B cell (primary cell): ENCODE measurements at regions not wholly inside any gene's neighbourhood (a gene's known extent, or its start where the extent isn't known, plus 50 kb on each side); places are given as distances from the start of the nearest gene placed in this dataset.
"Not testable (repeated sequence)": the region's sequence is repeated elsewhere in the genome, so short reads cannot be mapped to it uniquely, and the experiment has no call there.

Experiments
- ATAC-seq: fragments of 200-7000 bp; cut with Tn5 transposase; one replicate; pipeline ENCODE4 v1.10.0; 2021; ENCODE audit warnings: low read depth, mild to moderate bottlenecking, moderate number of reproducible peaks, moderate library complexity
- CTCF ChIA-PET: fragments of 350-600 bp; sonication (Branson Sonifier 250); formaldehyde crosslinking; loops from one replicate; lab custom pipeline; 2021; ENCODE audit warnings: antibody characterized with exemption, inconsistent platforms; lab: Charles Lee
- POLR2A ChIA-PET: fragments of 350-600 bp; sonication (Branson Sonifier 250); formaldehyde crosslinking; loops from one replicate; lab custom pipeline; 2021; ENCODE audit warnings: antibody characterized with exemption; lab: Charles Lee
- DNase-seq: peaks from one replicate; pipeline ENCODE4 v3.0.0; 2013
- H2AFZ ChIP-seq: 2 replicates; pipeline ENCODE4 v1.6.1; 2012; ENCODE audit warnings: mild to moderate bottlenecking, low read depth, low read length; ENCODE audit not compliant: insufficient read depth, poor library complexity, severe bottlenecking
- H3K27ac ChIP-seq, 2 donors: 1 replicate in 1 of 2; 2 replicates in 1 of 2; pipeline ENCODE4 v1.5.1; 2012 to 2013; ENCODE audit warnings: low read length in 2 of 2, mild to moderate bottlenecking in 2 of 2, moderate library complexity in 1 of 2
- H3K27me3 ChIP-seq, 4 experiments: fragments of 200-600 bp in 1 of 4; sonication (generic) in 1 of 4; replicated peaks in 1 of 4; 1 replicate in 2 of 4; 2 replicates in 2 of 4; pipeline versions ENCODE4 v1.6.1 to v1.7.0; 2013 to 2016; ENCODE audit warnings: low read length in 3 of 4, mild to moderate bottlenecking in 2 of 4, mixed read lengths in 1 of 4, moderate library complexity in 1 of 4; ENCODE audit not compliant: insufficient read depth in 4 of 4, control insufficient read depth in 3 of 4; ENCODE audit errors: control extremely low read depth in 1 of 4
- H3K36me3 ChIP-seq, 2 experiments: replicated peaks in 1 of 2; 1 replicate in 1 of 2; 2 replicates in 1 of 2; pipeline versions ENCODE4 v1.6.1 to v1.7.1; 2013; ENCODE audit warnings: low read length in 1 of 2; ENCODE audit not compliant: insufficient read depth in 2 of 2, control insufficient read depth in 1 of 2; ENCODE audit errors: control extremely low read depth in 1 of 2, extremely low read depth in 1 of 2
- H3K4me1 ChIP-seq, 2 donors: fragments of 200-600 bp in 1 of 2; sonication (generic) in 1 of 2; 1 replicate in 1 of 2; 2 replicates in 1 of 2; pipeline versions ENCODE4 v1.5.1 to v1.6.1; 2013 to 2017; ENCODE audit warnings: low read length in 2 of 2; ENCODE audit not compliant: control insufficient read depth in 2 of 2, insufficient read depth in 2 of 2
- H3K4me2 ChIP-seq: replicated peaks from 2 replicates; pipeline ENCODE3; 2012; ENCODE audit warnings: mild to moderate bottlenecking, low read depth, low read length; ENCODE audit not compliant: poor library complexity, severe bottlenecking
- H3K4me3 ChIP-seq, 5 experiments: fragments of 200-600 bp in 1 of 5; sonication (generic) in 1 of 5; 1 replicate in 3 of 5; 2 replicates in 2 of 5; pipeline versions ENCODE4 v1.5.1 to v1.7.0; 2011 to 2016; ENCODE audit warnings: low read length in 4 of 5, mild to moderate bottlenecking in 4 of 5, low read depth in 2 of 5, control low read depth in 1 of 5, moderate library complexity in 1 of 5; ENCODE audit not compliant: insufficient read depth in 1 of 5; ENCODE audit errors: control extremely low read depth in 1 of 5, extremely low read depth in 1 of 5
- H3K79me2 ChIP-seq: fragments of 200-600 bp; sonication (generic); one replicate; pipeline ENCODE4 v1.6.0; 2016; ENCODE audit warnings: low read length; ENCODE audit not compliant: control insufficient read depth, insufficient read depth
- H3K9ac ChIP-seq: fragments of 200-600 bp; sonication (generic); 2 replicates; pipeline ENCODE4 v1.6.1; 2017; ENCODE audit warnings: mild to moderate bottlenecking, low read length, moderate library complexity
- H3K9me3 ChIP-seq, 3 donors: one replicate each; pipeline versions ENCODE4 v1.6.1 to v1.7.1; 2013; ENCODE audit warnings: low read length in 2 of 3; ENCODE audit not compliant: control insufficient read depth in 2 of 3, insufficient read depth in 1 of 3; ENCODE audit errors: control extremely low read depth in 1 of 3
- H4K20me1 ChIP-seq: 2 replicates; pipeline ENCODE4 v1.6.0; 2012; ENCODE audit warnings: mild to moderate bottlenecking, low read length; ENCODE audit not compliant: insufficient read depth, control insufficient read depth, poor library complexity, severe bottlenecking
- H3K27ac Mint-ChIP-seq: one replicate; pipeline ENCODE4 v1.8.0; 2021; ENCODE audit warnings: mixed read lengths
- H3K27me3 Mint-ChIP-seq: one replicate; pipeline ENCODE4 v1.8.0; 2021; ENCODE audit warnings: mixed read lengths
- H3K4me1 Mint-ChIP-seq: one replicate; pipeline ENCODE4 v1.8.0; 2021; ENCODE audit warnings: mixed read lengths
- H3K4me3 Mint-ChIP-seq: one replicate; pipeline ENCODE4 v1.8.0; 2021; ENCODE audit warnings: mixed read lengths
- H3K9me3 Mint-ChIP-seq: one replicate; pipeline ENCODE4 v1.8.0; 2022; ENCODE audit warnings: mixed read lengths; ENCODE audit not compliant: insufficient read depth
- EZH2 ChIP-seq: IDR thresholded peaks from 2 replicates; pipeline ENCODE4 v1.6.1; 2012; ENCODE audit warnings: borderline replicate concordance, low read depth, mild to moderate bottlenecking, moderate library complexity, low read length; ENCODE audit not compliant: insufficient read depth, poor library complexity, severe bottlenecking
- WGBS: methylation state at CpG from one replicate; pipeline ENCODE4 v1.1.5; 2013; ENCODE audit warnings: missing lambda C conversion rate; ENCODE audit not compliant: insufficient coverage; 5-methylcytosine and 5-hydroxymethylcytosine counted together
- intact Hi-C: fragments of 100-400 bp; cut with micrococcal nuclease; formaldehyde crosslinking; loops from one replicate; pipeline ENCODE4 v1.10.0; 2022
- TF ChIP-seq, protein P1 (sequence below): fragments of 200-600 bp; IDR thresholded peaks from one replicate; pipeline ENCODE4 v1.8.0; 2022; ENCODE audit warnings: antibody characterized with exemption, mild to moderate bottlenecking

DNA sequence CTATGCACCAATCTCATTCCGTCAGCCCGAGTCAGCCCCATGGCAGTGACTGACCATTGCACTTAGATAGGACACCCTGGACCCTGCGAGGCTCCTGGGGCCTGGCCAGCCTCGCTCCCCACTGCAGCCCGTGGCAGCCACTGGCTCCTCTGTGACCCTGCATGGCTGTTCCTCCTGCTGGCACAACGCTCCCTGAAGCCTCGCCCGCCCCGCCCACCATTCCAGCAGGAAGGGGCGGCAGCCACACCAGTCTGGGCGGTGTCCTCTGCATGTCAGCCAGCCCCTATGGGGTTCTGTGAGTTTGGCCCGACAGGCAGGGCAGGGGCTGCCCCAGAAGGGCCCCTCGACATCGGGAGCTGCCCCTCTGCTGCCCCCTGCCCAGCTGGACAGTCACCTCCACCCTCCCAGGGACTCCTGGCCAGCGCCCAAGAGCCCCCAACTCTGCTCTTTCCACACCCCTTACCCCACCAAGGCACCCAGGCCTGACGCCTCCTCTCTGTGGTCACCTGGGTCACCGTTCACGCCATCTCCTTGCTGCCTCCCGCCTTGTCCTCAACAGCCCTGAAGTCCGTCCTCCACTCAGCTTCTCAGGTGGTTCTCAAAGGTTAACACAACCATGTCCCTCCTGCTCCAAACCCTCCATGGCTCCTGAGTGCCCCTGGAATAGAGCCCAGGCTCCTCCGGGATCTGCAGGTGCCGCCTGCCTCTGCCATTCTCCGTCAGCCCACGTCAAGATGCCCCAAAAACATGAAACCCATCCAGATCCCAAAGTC is 103.5 kb downstream of the MICALL2 start:
- intact Hi-C loops: no loop called here
- no peak for DNase-seq
- Histone ChIP-seq H2AFZ (no peak overlapping the region), H3K4me1 (no peaks in the 10 kb centered on the region), H3K36me3 (no peaks in the 10 kb centered on the region), H3K4me2 (no peak overlapping the region), H3K9ac (no peak overlapping the region), H4K20me1 (no peaks in the 10 kb centered on the region), H3K27me3 (no peaks in the 10 kb centered on the region), H3K4me3 (no peak overlapping the region), H3K79me2 (no peaks in the 10 kb centered on the region), H3K27ac (no peak overlapping the region), H3K9me3 (peaks cover 0 to 20% (median 0%) of the 10 kb centered on the region in 3 donors)
- ChIA-PET CTCF (no interaction called here), POLR2A (no interaction called here)
- 75% methylated on average over 24 of the region's 24 CpGs for WGBS
- H3K27me3 Mint-ChIP-seq: peaks cover 9% of the 10 kb centered on the region
- no peak overlapping the region for H3K4me3 Mint-ChIP-seq
- no peaks in the 10 kb centered on the region for H3K4me1 Mint-ChIP-seq
- H3K27ac Mint-ChIP-seq: no peak overlapping the region
- H3K9me3 Mint-ChIP-seq: no peaks in the 10 kb centered on the region
- ATAC-seq: no peak
- TF ChIP-seq, protein P1, sequence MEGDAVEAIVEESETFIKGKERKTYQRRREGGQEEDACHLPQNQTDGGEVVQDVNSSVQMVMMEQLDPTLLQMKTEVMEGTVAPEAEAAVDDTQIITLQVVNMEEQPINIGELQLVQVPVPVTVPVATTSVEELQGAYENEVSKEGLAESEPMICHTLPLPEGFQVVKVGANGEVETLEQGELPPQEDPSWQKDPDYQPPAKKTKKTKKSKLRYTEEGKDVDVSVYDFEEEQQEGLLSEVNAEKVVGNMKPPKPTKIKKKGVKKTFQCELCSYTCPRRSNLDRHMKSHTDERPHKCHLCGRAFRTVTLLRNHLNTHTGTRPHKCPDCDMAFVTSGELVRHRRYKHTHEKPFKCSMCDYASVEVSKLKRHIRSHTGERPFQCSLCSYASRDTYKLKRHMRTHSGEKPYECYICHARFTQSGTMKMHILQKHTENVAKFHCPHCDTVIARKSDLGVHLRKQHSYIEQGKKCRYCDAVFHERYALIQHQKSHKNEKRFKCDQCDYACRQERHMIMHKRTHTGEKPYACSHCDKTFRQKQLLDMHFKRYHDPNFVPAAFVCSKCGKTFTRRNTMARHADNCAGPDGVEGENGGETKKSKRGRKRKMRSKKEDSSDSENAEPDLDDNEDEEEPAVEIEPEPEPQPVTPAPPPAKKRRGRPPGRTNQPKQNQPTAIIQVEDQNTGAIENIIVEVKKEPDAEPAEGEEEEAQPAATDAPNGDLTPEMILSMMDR: no peak
- no peak for TF ChIP-seq EZH2

GRCh38 chr7:1356853-1357252 is 102.4 kb downstream of the MICALL2 start:
- CTCF ChIA-PET, DNase-seq, H3K4me3 Mint-ChIP-seq: not testable (repeated sequence)

GRCh38 chr7:1357260-1357600 is 102.0 kb downstream of the MICALL2 start:
- H3K36me3 ChIP-seq, H3K4me2 ChIP-seq, H4K20me1 ChIP-seq, intact Hi-C loops, POLR2A ChIA-PET, H3K27ac ChIP-seq, ATAC-seq, H3K9me3 Mint-ChIP-seq, H3K27ac Mint-ChIP-seq, H3K4me1 ChIP-seq, H3K9ac ChIP-seq, H3K79me2 ChIP-seq, H3K4me3 Mint-ChIP-seq, H3K27me3 Mint-ChIP-seq, CTCF ChIA-PET, H3K4me3 ChIP-seq, DNase-seq, H2AFZ ChIP-seq, H3K27me3 ChIP-seq, H3K4me1 Mint-ChIP-seq: not testable (repeated sequence)
- 100% methylated on average over 2 of the region's 3 CpGs for WGBS
- H3K9me3 ChIP-seq: peaks cover 0 to 25% (median 0%) of the 10 kb centered on the region in 3 donors

More at GRCh38 chr7:1356853-1357252, 102.4 kb downstream of the MICALL2 start:
- peaks cover 0 to 25% (median 0%) of the 10 kb centered on the region in 3 donors for H3K9me3 ChIP-seq
- H3K9me3 Mint-ChIP-seq, POLR2A ChIA-PET, H4K20me1 ChIP-seq, H3K36me3 ChIP-seq, H3K27ac Mint-ChIP-seq, intact Hi-C loops, H2AFZ ChIP-seq, H3K9ac ChIP-seq, H3K4me3 ChIP-seq, H3K79me2 ChIP-seq, H3K4me1 Mint-ChIP-seq, H3K4me1 ChIP-seq, H3K27me3 Mint-ChIP-seq, H3K27ac ChIP-seq, H3K27me3 ChIP-seq, H3K4me2 ChIP-seq, ATAC-seq: not testable (repeated sequence)
- 100% methylated on average over 4 of the region's 6 CpGs for WGBS
